ENCODE measurements at regions not wholly inside any gene's neighbourhood (a gene's known extent, or its start where the extent isn't known, plus 50 kb on each side); places are given as distances from the start of the nearest gene placed in this dataset.

GRCh38 chr11:109819410-109819809 lies 273.8 kb upstream of the ZC3H12C start:
- H3K4me1 Mint-ChIP-seq (ENCODE audit: unreplicated experiment), result peaks cover 3% of the 10 kb centered on the region
- DNase-seq (ENCODE audit: low spot score), result no peak

GRCh38 chr11:109821511-109821910 lies 271.7 kb upstream of the ZC3H12C start:
- no peak overlapping the region for H3K27ac Mint-ChIP-seq (ENCODE audit: unreplicated experiment)
- no peak for DNase-seq (ENCODE audit: low spot score)
- H3K4me1 Mint-ChIP-seq (ENCODE audit: unreplicated experiment), result no peaks in the 10 kb centered on the region
- no peaks in the 10 kb centered on the region for H3K36me3 Mint-ChIP-seq (ENCODE audit: low read depth, unreplicated experiment)
- no peak overlapping the region for H3K4me3 Mint-ChIP-seq (ENCODE audit: unreplicated experiment)
- no peaks in the 10 kb centered on the region for H3K27me3 Mint-ChIP-seq (ENCODE audit: unreplicated experiment)
- no peaks in the 10 kb centered on the region for H3K9me3 Mint-ChIP-seq (ENCODE audit: unreplicated experiment)
- no peak for TF ChIP-seq CTCF (IDR thresholded peaks at IDR 0.05; ENCODE audit: unreplicated experiment)

More at GRCh38 chr11:109819410-109819809, 273.8 kb upstream of the ZC3H12C start:
- Mint-ChIP-seq H3K27me3 (ENCODE audit: unreplicated experiment) (no peaks in the 10 kb centered on the region), H3K36me3 (ENCODE audit: low read depth, unreplicated experiment) (no peaks in the 10 kb centered on the region), H3K4me3 (ENCODE audit: unreplicated experiment) (no peak overlapping the region), H3K27ac (ENCODE audit: unreplicated experiment) (no peak overlapping the region), H3K9me3 (ENCODE audit: unreplicated experiment) (no peaks in the 10 kb centered on the region)
- no peak for TF ChIP-seq CTCF (IDR thresholded peaks at IDR 0.05; ENCODE audit: unreplicated experiment)

GRCh38 chr11:109822436-109823102 lies 270.6 kb upstream of the ZC3H12C start:
- TF ChIP-seq CTCF (IDR thresholded peaks at IDR 0.05; ENCODE audit: unreplicated experiment), result no peak
- no peaks in the 10 kb centered on the region for H3K27me3 Mint-ChIP-seq (ENCODE audit: unreplicated experiment)
- no peaks in the 10 kb centered on the region for H3K36me3 Mint-ChIP-seq (ENCODE audit: low read depth, unreplicated experiment)
- no peaks in the 10 kb centered on the region for H3K9me3 Mint-ChIP-seq (ENCODE audit: unreplicated experiment)
- H3K27ac Mint-ChIP-seq (ENCODE audit: unreplicated experiment), result no peak overlapping the region
- no peaks in the 10 kb centered on the region for H3K4me1 Mint-ChIP-seq (ENCODE audit: unreplicated experiment)
- H3K4me3 Mint-ChIP-seq (ENCODE audit: unreplicated experiment), result no peak overlapping the region
- no peak for DNase-seq (ENCODE audit: low spot score)

GRCh38 chr11:109828387-109828786 lies 264.8 kb upstream of the ZC3H12C start:
- no peaks in the 10 kb centered on the region for H3K9me3 Mint-ChIP-seq (ENCODE audit: unreplicated experiment)
- TF ChIP-seq CTCF (IDR thresholded peaks at IDR 0.05; ENCODE audit: unreplicated experiment), result no peak
- no peaks in the 10 kb centered on the region for H3K4me1 Mint-ChIP-seq (ENCODE audit: unreplicated experiment)

GRCh38 chr11:109838026-109838425 lies 255.2 kb upstream of the ZC3H12C start:
- Mint-ChIP-seq H3K27ac (ENCODE audit: unreplicated experiment) (no peak overlapping the region), H3K4me3 (ENCODE audit: unreplicated experiment) (no peak overlapping the region), H3K9me3 (ENCODE audit: unreplicated experiment) (no peaks in the 10 kb centered on the region), H3K27me3 (ENCODE audit: unreplicated experiment) (no peaks in the 10 kb centered on the region), H3K36me3 (ENCODE audit: low read depth, unreplicated experiment) (no peaks in the 10 kb centered on the region), H3K4me1 (ENCODE audit: unreplicated experiment) (no peaks in the 10 kb centered on the region)
- TF ChIP-seq CTCF (IDR thresholded peaks at IDR 0.05; ENCODE audit: unreplicated experiment), result no peak
- DNase-seq (ENCODE audit: low spot score), result no peak

More at GRCh38 chr11:109828387-109828786, 264.8 kb upstream of the ZC3H12C start:
- Mint-ChIP-seq H3K27me3 (ENCODE audit: unreplicated experiment) (no peaks in the 10 kb centered on the region), H3K27ac (ENCODE audit: unreplicated experiment) (no peak overlapping the region), H3K36me3 (ENCODE audit: low read depth, unreplicated experiment) (no peaks in the 10 kb centered on the region), H3K4me3 (ENCODE audit: unreplicated experiment) (no peak overlapping the region)
- DNase-seq (ENCODE audit: low spot score), result no peak
